H1 (cell line): ENCODE measurements at regions not wholly inside any gene's neighbourhood (a gene's known extent, or its start where the extent isn't known, plus 50 kb on each side); places are given as distances from the start of the nearest gene placed in this dataset.

Source experiments
- CTCF ChIA-PET: fragments of 300-600 bp; sonication (Branson Sonifier 250); formaldehyde crosslinking; loops from one replicate; lab custom pipeline; 2021; ENCODE audit not compliant: partially characterized antibody; lab: Charles Lee
- POLR2A ChIA-PET: fragments of 300-600 bp; sonication (Branson Sonifier 250); formaldehyde crosslinking; loops from one replicate; lab custom pipeline; 2021; ENCODE audit warnings: inconsistent platforms; ENCODE audit not compliant: partially characterized antibody; lab: Charles Lee
- DNase-seq, 2 experiments: peaks; one replicate each; pipeline versions ENCODE4 v3.0.0 to v3.0.0-alpha.2; 2010 to 2022; ENCODE audit warnings: low spot score in 2 of 2, low read depth in 1 of 2, mixed read lengths in 1 of 2
- FAIRE-seq: peaks from 2 replicates; lab custom pipeline; 2011; peaks lifted over from hg19 to GRCh38; lab: Jason Lieb, UNC
- H2AFZ ChIP-seq: 2 replicates; pipeline ENCODE4 v1.8.1; 2012; ENCODE audit warnings: low read length, inconsistent platforms
- H2AK5ac ChIP-seq: 2 replicates; pipeline ENCODE4 v1.6.1; 2013; ENCODE audit warnings: low read depth, low read length
- H2BK120ac ChIP-seq: replicated peaks from 2 replicates; pipeline ENCODE3; 2013; ENCODE audit warnings: low read depth, low read length, inconsistent platforms
- H2BK12ac ChIP-seq: 2 replicates; pipeline ENCODE4 v1.6.1; 2013; ENCODE audit warnings: low read depth, low read length
- H2BK15ac ChIP-seq: 2 replicates; pipeline ENCODE4 v1.6.1; 2013; ENCODE audit warnings: low read length
- H2BK20ac ChIP-seq: 2 replicates; pipeline ENCODE4 v1.6.1; 2013; ENCODE audit warnings: low read length
- H2BK5ac ChIP-seq: 2 replicates; pipeline ENCODE4 v1.6.1; 2013; ENCODE audit warnings: low read depth, low read length
- H3K14ac ChIP-seq: 2 replicates; pipeline ENCODE4 v1.6.1; 2013; ENCODE audit warnings: inconsistent platforms; ENCODE audit not compliant: insufficient read length
- H3K18ac ChIP-seq: 2 replicates; pipeline ENCODE4 v1.6.1; 2013; ENCODE audit warnings: low read length; ENCODE audit errors: extremely low read depth
- H3K23ac ChIP-seq: 2 replicates; pipeline ENCODE4 v1.6.1; 2013; ENCODE audit warnings: inconsistent platforms; ENCODE audit not compliant: insufficient read length
- H3K23me2 ChIP-seq: 2 replicates; pipeline ENCODE4 v1.6.1; 2013; ENCODE audit warnings: low read depth, low read length
- H3K27ac ChIP-seq: 2 replicates; pipeline ENCODE4 v1.6.1; 2011; ENCODE audit warnings: low read depth, low read length, inconsistent platforms
- H3K27me3 ChIP-seq, 4 experiments: replicated peaks in 1 of 4; 1 replicate in 1 of 4; 2 replicates in 3 of 4; pipeline versions ENCODE4 v1.6.1 to v1.8.1; 2011 to 2013; ENCODE audit warnings: low read length in 3 of 4, mild to moderate bottlenecking in 3 of 4, inconsistent platforms in 2 of 4, mixed read lengths in 2 of 4, moderate library complexity in 1 of 4; ENCODE audit not compliant: control insufficient read depth in 3 of 4, insufficient read depth in 3 of 4; ENCODE audit errors: extremely low read depth in 1 of 4
- H3K36me3 ChIP-seq, 4 experiments: 2 replicates each; pipeline versions ENCODE4 v1.6.1 to v1.8.1; 2011 to 2013; ENCODE audit warnings: mild to moderate bottlenecking in 4 of 4, low read length in 3 of 4, moderate library complexity in 2 of 4, control low read depth in 1 of 4, inconsistent platforms in 1 of 4; ENCODE audit not compliant: insufficient read depth in 4 of 4, control insufficient read depth in 2 of 4
- H3K4ac ChIP-seq: replicated peaks from 2 replicates; pipeline ENCODE3; 2013; ENCODE audit warnings: low read length, low read depth, mixed read lengths, inconsistent platforms; ENCODE audit not compliant: insufficient read length
- H3K4me1 ChIP-seq, 4 experiments: replicated peaks in 1 of 4; 1 replicate in 1 of 4; 2 replicates in 3 of 4; pipeline versions ENCODE4 v1.6.1 to v1.8.1; 2011 to 2013; ENCODE audit warnings: low read length in 3 of 4, inconsistent platforms in 2 of 4, mixed read lengths in 1 of 4; ENCODE audit not compliant: insufficient read depth in 4 of 4, control insufficient read depth in 3 of 4
- H3K4me2 ChIP-seq, 2 experiments: 2 replicates each; pipeline versions ENCODE4 v1.6.1 to v1.8.1; 2011 to 2013; ENCODE audit warnings: low read depth in 2 of 2, low read length in 2 of 2, control low read depth in 1 of 2, inconsistent platforms in 1 of 2, mild to moderate bottlenecking in 1 of 2; ENCODE audit not compliant: insufficient read depth in 1 of 2
- H3K4me3 ChIP-seq, 4 experiments: fragments of 200-600, 300-600 bp in 1 of 4; sonication (generic), shearing (Covaris generic), sonication (Bioruptor Twin) in 1 of 4; 2 replicates each; pipeline versions ENCODE4 v1.5.1 to v1.8.1; 2011 to 2016; ENCODE audit warnings: low read length in 4 of 4, low read depth in 3 of 4, control low read depth in 2 of 4, inconsistent platforms in 2 of 4, mild to moderate bottlenecking in 2 of 4, mixed read lengths in 1 of 4, moderate library complexity in 1 of 4; ENCODE audit not compliant: insufficient read depth in 2 of 4; ENCODE audit errors: extremely low read depth in 1 of 4
- H3K56ac ChIP-seq: replicated peaks from 2 replicates; pipeline ENCODE3; 2013; ENCODE audit warnings: low read depth, mild to moderate bottlenecking, mixed read lengths, low read length, inconsistent platforms; ENCODE audit not compliant: insufficient read length
- H3K79me1 ChIP-seq: 2 replicates; pipeline ENCODE4 v1.6.1; 2013; ENCODE audit warnings: low read depth, low read length, control low read depth
- H3K79me2 ChIP-seq, 2 experiments: 2 replicates each; pipeline versions ENCODE4 v1.6.1 to v1.8.1; 2012 to 2013; ENCODE audit warnings: low read length in 2 of 2, mild to moderate bottlenecking in 2 of 2, inconsistent platforms in 1 of 2; ENCODE audit not compliant: insufficient read depth in 2 of 2, control insufficient read depth in 1 of 2
- H3K9ac ChIP-seq, 4 experiments: replicated peaks in 1 of 4; 1 replicate in 1 of 4; 2 replicates in 3 of 4; pipeline versions ENCODE4 v1.6.1 to v1.8.1; 2011 to 2013; ENCODE audit warnings: low read depth in 3 of 4, low read length in 3 of 4, control low read depth in 2 of 4, mild to moderate bottlenecking in 2 of 4, moderate library complexity in 2 of 4, inconsistent platforms in 1 of 4; ENCODE audit errors: extremely low read depth in 1 of 4
- H3K9me3 ChIP-seq, 2 experiments: 2 replicates each; pipeline versions ENCODE4 v1.6.1 to v1.8.1; 2012 to 2013; ENCODE audit warnings: mild to moderate bottlenecking in 2 of 2, moderate library complexity in 2 of 2, control low read depth in 1 of 2, inconsistent platforms in 1 of 2, low read depth in 1 of 2, low read length in 1 of 2, mixed read lengths in 1 of 2; ENCODE audit not compliant: insufficient read depth in 2 of 2
- H4K20me1 ChIP-seq, 2 experiments: replicated peaks in 1 of 2; 2 replicates each; pipeline versions ENCODE3 to v1.8.1; 2011 to 2013; ENCODE audit warnings: inconsistent platforms in 2 of 2, low read length in 2 of 2, mild to moderate bottlenecking in 1 of 2; ENCODE audit not compliant: insufficient read depth in 2 of 2, control insufficient read depth in 1 of 2
- H4K5ac ChIP-seq: 2 replicates; pipeline ENCODE4 v1.6.1; 2013; ENCODE audit warnings: low read length, low read depth, mixed read lengths, inconsistent platforms; ENCODE audit not compliant: insufficient read length
- H4K8ac ChIP-seq: 2 replicates; pipeline ENCODE4 v1.8.0; 2013; ENCODE audit warnings: mild to moderate bottlenecking, moderate library complexity, low read length, inconsistent platforms; ENCODE audit not compliant: insufficient read depth; ENCODE audit errors: extremely low read depth
- H4K91ac ChIP-seq: replicated peaks from 2 replicates; pipeline ENCODE3; 2013; ENCODE audit warnings: low read length, mixed read lengths, inconsistent platforms; ENCODE audit not compliant: insufficient read length
- BACH1 ChIP-seq: IDR thresholded peaks from 2 replicates; pipeline ENCODE4 v1.6.1; 2012; ENCODE audit warnings: low read length, improper control_type of control experiment
- BCL11A ChIP-seq, 2 experiments: IDR thresholded peaks; one replicate each; pipeline ENCODE4 v1.6.1; 2011; ENCODE audit warnings: low read depth in 2 of 2, low read length in 2 of 2, mild to moderate bottlenecking in 2 of 2
- CHD2 ChIP-seq: IDR thresholded peaks from 2 replicates; pipeline ENCODE4 v1.6.1; 2012; ENCODE audit warnings: low read length, improper control_type of control experiment
- CTCF ChIP-seq, 3 experiments: IDR thresholded peaks; 1 replicate in 2 of 3; 2 replicates in 1 of 3; pipeline versions ENCODE4 v1.5.1 to v1.6.1; 2011; ENCODE audit warnings: low read length in 3 of 3, mild to moderate bottlenecking in 3 of 3, inconsistent platforms in 2 of 3, low read depth in 1 of 3, moderate library complexity in 1 of 3; ENCODE audit not compliant: insufficient read depth in 1 of 3; ENCODE audit errors: control extremely low read depth in 1 of 3
- E2F6 ChIP-seq: IDR thresholded peaks from 2 replicates; pipeline ENCODE4 v1.6.1; 2012; ENCODE audit warnings: inconsistent platforms
- EZH2 ChIP-seq: fragments of 200-600 bp; sonication (generic); IDR thresholded peaks from 2 replicates; pipeline ENCODE4 v1.7.1; 2012; ENCODE audit warnings: low read depth, mild to moderate bottlenecking, moderate library complexity, low read length, inconsistent platforms; ENCODE audit not compliant: severe bottlenecking
- GABPA ChIP-seq: IDR thresholded peaks from 2 replicates; pipeline ENCODE4 v1.6.1; 2011; ENCODE audit warnings: mild to moderate bottlenecking, low read length, moderate library complexity, borderline replicate concordance; ENCODE audit not compliant: insufficient read depth
- KDM1A ChIP-seq: fragments of 200-600, 300-600 bp; sonication (generic); IDR thresholded peaks from 2 replicates; pipeline ENCODE4 v1.7.1; 2016; ENCODE audit warnings: mild to moderate bottlenecking, low read length, borderline replicate concordance
- KDM5A ChIP-seq: fragments of 200-600 bp; IDR thresholded peaks from 2 replicates; pipeline ENCODE4 v1.7.1; 2012; ENCODE audit warnings: mild to moderate bottlenecking, low read length, inconsistent platforms, mixed read lengths
- POLR2A ChIP-seq, 2 experiments: IDR thresholded peaks; 1 replicate in 1 of 2; 2 replicates in 1 of 2; pipeline ENCODE4 v1.6.1; 2011; ENCODE audit warnings: low read depth in 2 of 2, low read length in 2 of 2, mild to moderate bottlenecking in 2 of 2; ENCODE audit errors: control extremely low read depth in 1 of 2
- POLR2AphosphoS5 ChIP-seq: IDR thresholded peaks from 2 replicates; pipeline ENCODE4 v1.6.1; 2011; ENCODE audit warnings: low read depth, low read length
- RBBP5 ChIP-seq: IDR thresholded peaks from 2 replicates; pipeline ENCODE4 v1.7.1; 2012; ENCODE audit warnings: low read depth, mild to moderate bottlenecking, inconsistent platforms, low read length, moderate library complexity, borderline replicate concordance
- TBP ChIP-seq: IDR thresholded peaks from 2 replicates; pipeline ENCODE4 v1.6.1; 2011; ENCODE audit warnings: low read depth, low read length, improper control_type of control experiment
- WGBS, 2 experiments: shearing (Covaris generic) in 1 of 2; methylation state at CpG; one replicate each; pipeline versions ENCODE4 v1.1.6 to v1.1.7; 2013 to 2015; ENCODE audit warnings: low lambda C conversion rate in 2 of 2, mixed read lengths in 2 of 2, inconsistent platforms in 1 of 2, low coverage in 1 of 2, missing lambda C conversion rate in 1 of 2; ENCODE audit not compliant: insufficient replicate concordance in 2 of 2, insufficient coverage in 1 of 2, insufficient read length in 1 of 2; ENCODE audit errors: extremely low coverage in 1 of 2, missing lambda C conversion rate in 1 of 2; 5-methylcytosine and 5-hydroxymethylcytosine counted together

- DNase-seq (no peak), FAIRE-seq (no peak)
- H2BK20ac ChIP-seq, result no peak overlapping the region
- no peak overlapping the region for H3K4ac ChIP-seq
- H2BK12ac ChIP-seq, result no peak overlapping the region
- CTCF ChIA-PET, result no interaction called here
- no peak overlapping the region for H2BK120ac ChIP-seq
- no peak overlapping the region for H3K23ac ChIP-seq
- no peak overlapping the region for H3K18ac ChIP-seq
- H3K4me2 ChIP-seq, result no peak overlapping the region
- no peak overlapping the region for H2BK5ac ChIP-seq
- H4K20me1 ChIP-seq, result no peaks in the 10 kb centered on the region
- no peak overlapping the region for H3K27ac ChIP-seq
- no peak overlapping the region for H3K9ac ChIP-seq
- no peak overlapping the region for H4K8ac ChIP-seq
- no peak overlapping the region for H2BK15ac ChIP-seq
- H2AFZ ChIP-seq, result no peak overlapping the region
- H2AK5ac ChIP-seq, result no peak overlapping the region
- no peak overlapping the region for H3K56ac ChIP-seq
- H4K5ac ChIP-seq, result no peak overlapping the region
- H4K91ac ChIP-seq, result no peak overlapping the region
- H3K9me3 ChIP-seq, result no peaks in the 10 kb centered on the region
- no peaks in the 10 kb centered on the region for H3K27me3 ChIP-seq
- 90% methylated on average over 1 of the region's 1 CpG; no CpG with 5 or more reads in 1 of the 2 experiments for WGBS, 2 experiments
- no peaks in the 10 kb centered on the region for H3K36me3 ChIP-seq
- no peak overlapping the region for H3K14ac ChIP-seq
- H3K79me1 ChIP-seq, result no peaks in the 10 kb centered on the region
- POLR2A ChIA-PET, result no interaction called here
- H3K4me3 ChIP-seq, result no peak overlapping the region
- H3K4me1 ChIP-seq, result peaks cover 0 to 4% (median 0%) of the 10 kb centered on the region in 4 experiments; a peak in 1 of 7 replicates
- no peaks in the 10 kb centered on the region for H3K23me2 ChIP-seq
- H3K79me2 ChIP-seq, result no peaks in the 10 kb centered on the region
- TF ChIP-seq POLR2AphosphoS5, result no peak
- TF ChIP-seq RBBP5, result no peak
- TF ChIP-seq CTCF (IDR thresholded peaks at IDR 0.05; ENCODE audit: control extremely low read depth in 1 of 3, insufficient read depth in 1 of 3, low read depth in 1 of 3, low read length in 3 of 3), result no peak
- TF ChIP-seq BCL11A (IDR thresholded peaks at IDR 0.05; ENCODE audit: low read depth in 2 of 2, low read length in 2 of 2), result no peak
- TF ChIP-seq E2F6, result no peak
- no peak for TF ChIP-seq POLR2A (IDR thresholded peaks at IDR 0.05; ENCODE audit: control extremely low read depth in 1 of 2, low read depth in 2 of 2, low read length in 2 of 2)
- TF ChIP-seq BACH1, result no peak
- TF ChIP-seq KDM1A, result no peak
- no peak for TF ChIP-seq EZH2
- no peak for TF ChIP-seq GABPA
- no peak for TF ChIP-seq KDM5A
- TF ChIP-seq TBP, result no peak
- TF ChIP-seq CHD2, result no peak
Measured at GRCh38 chr6:71480577-71480976, 192.0 kb downstream of the OGFRL1 start.
